ENCODE measurements at regions not wholly inside any gene's neighbourhood (a gene's known extent, or its start where the extent isn't known, plus 50 kb on each side); places are given as distances from the start of the nearest gene placed in this dataset.

- H3K27ac ChIP-seq: no peak overlapping the region
- TF ChIP-seq ZFX (IDR thresholded peaks at IDR 0.05) (no peak), CTCF (conservative IDR thresholded peaks at IDR 0.05) (no peak)
Observed at GRCh38 chr1:203401199-203401877, 50.4 kb upstream of the FMOD start.

- H3K27ac ChIP-seq: no peak overlapping the region
- TF ChIP-seq ZFX (IDR thresholded peaks at IDR 0.05) (no peak), CTCF (conservative IDR thresholded peaks at IDR 0.05) (no peak)
Observed at GRCh38 chr1:203402152-203402551, 51.2 kb upstream of the FMOD start.

GRCh38 chr1:203402629-203403337 is 51.9 kb upstream of the FMOD start:
- no peak overlapping the region for H3K27ac ChIP-seq
- TF ChIP-seq ZFX (IDR thresholded peaks at IDR 0.05) (no peak), CTCF (conservative IDR thresholded peaks at IDR 0.05) (no peak)

GRCh38 chr1:203403586-203403985 is 52.7 kb upstream of the FMOD start:
- H3K27ac ChIP-seq: no peak overlapping the region

GRCh38 chr1:203404546-203404945 is 53.6 kb upstream of the FMOD start:
- no peak overlapping the region for H3K27ac ChIP-seq
- TF ChIP-seq CTCF (conservative IDR thresholded peaks at IDR 0.05) (no peak), ZFX (IDR thresholded peaks at IDR 0.05) (no peak)

More at GRCh38 chr1:203403586-203403985, 52.7 kb upstream of the FMOD start:
- no peak for TF ChIP-seq ZFX (IDR thresholded peaks at IDR 0.05)
- TF ChIP-seq CTCF (conservative IDR thresholded peaks at IDR 0.05): no peak

- no peak overlapping the region for H3K27ac ChIP-seq
- TF ChIP-seq ZFX (IDR thresholded peaks at IDR 0.05): no peak
- TF ChIP-seq CTCF (conservative IDR thresholded peaks at IDR 0.05): no peak
Observed at GRCh38 chr1:203405703-203406438, 54.9 kb upstream of the FMOD start.

Data from C4-2B (cell line).